LNCAP (cell line): ENCODE measurements at regions not wholly inside any gene's neighbourhood (a gene's known extent, or its start where the extent isn't known, plus 50 kb on each side); places are given as distances from the start of the nearest gene placed in this dataset.

ENCODE experiments used
- TF ChIP-seq, protein P1 (sequence below): fragments of 450-650 bp; IDR thresholded peaks from 2 replicates; pipeline ENCODE4 v1.5.1; 2017; ENCODE audit warnings: mild to moderate bottlenecking

DNA sequence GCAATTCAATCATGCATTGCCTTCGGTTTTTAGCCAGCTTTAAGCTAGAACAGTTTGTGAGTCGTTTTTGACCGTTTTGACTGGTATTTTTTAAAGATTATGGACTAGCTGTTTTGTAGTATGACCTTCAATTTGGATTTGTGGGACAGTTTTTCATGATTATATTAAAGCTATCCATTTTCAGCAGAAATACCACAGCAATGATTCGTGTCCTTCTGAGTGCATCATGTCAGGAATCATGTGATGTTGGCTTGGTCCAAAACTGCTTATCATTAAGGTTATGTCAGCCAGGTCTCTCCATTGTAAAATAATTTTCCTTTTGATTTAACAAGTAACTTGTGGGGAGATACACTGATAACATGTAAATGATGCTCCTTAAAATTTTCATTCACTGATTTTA, 229.0 kb downstream of the POSTN start:
- TF ChIP-seq, protein P1, sequence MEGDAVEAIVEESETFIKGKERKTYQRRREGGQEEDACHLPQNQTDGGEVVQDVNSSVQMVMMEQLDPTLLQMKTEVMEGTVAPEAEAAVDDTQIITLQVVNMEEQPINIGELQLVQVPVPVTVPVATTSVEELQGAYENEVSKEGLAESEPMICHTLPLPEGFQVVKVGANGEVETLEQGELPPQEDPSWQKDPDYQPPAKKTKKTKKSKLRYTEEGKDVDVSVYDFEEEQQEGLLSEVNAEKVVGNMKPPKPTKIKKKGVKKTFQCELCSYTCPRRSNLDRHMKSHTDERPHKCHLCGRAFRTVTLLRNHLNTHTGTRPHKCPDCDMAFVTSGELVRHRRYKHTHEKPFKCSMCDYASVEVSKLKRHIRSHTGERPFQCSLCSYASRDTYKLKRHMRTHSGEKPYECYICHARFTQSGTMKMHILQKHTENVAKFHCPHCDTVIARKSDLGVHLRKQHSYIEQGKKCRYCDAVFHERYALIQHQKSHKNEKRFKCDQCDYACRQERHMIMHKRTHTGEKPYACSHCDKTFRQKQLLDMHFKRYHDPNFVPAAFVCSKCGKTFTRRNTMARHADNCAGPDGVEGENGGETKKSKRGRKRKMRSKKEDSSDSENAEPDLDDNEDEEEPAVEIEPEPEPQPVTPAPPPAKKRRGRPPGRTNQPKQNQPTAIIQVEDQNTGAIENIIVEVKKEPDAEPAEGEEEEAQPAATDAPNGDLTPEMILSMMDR, result no peak

DNA sequence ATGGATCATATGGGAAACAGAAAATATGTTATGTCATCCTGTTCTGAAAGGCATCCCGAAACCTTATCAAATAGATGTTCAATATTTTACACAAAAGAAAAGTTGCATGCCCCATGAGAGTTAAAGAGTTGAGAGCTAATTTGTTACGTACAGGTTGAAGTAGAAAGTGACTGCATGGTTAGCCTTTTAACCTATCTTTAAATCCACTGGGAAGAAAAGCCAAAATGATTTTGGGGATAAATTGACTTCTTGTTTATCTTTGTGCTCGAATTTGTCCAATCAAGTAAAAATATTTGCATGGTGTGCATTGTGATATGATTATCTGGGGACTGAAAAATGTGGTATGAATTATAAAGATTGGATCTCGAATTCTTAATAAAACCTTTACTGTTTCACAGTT, 230.1 kb downstream of the POSTN start:
- TF ChIP-seq, protein P1, result no peak

DNA sequence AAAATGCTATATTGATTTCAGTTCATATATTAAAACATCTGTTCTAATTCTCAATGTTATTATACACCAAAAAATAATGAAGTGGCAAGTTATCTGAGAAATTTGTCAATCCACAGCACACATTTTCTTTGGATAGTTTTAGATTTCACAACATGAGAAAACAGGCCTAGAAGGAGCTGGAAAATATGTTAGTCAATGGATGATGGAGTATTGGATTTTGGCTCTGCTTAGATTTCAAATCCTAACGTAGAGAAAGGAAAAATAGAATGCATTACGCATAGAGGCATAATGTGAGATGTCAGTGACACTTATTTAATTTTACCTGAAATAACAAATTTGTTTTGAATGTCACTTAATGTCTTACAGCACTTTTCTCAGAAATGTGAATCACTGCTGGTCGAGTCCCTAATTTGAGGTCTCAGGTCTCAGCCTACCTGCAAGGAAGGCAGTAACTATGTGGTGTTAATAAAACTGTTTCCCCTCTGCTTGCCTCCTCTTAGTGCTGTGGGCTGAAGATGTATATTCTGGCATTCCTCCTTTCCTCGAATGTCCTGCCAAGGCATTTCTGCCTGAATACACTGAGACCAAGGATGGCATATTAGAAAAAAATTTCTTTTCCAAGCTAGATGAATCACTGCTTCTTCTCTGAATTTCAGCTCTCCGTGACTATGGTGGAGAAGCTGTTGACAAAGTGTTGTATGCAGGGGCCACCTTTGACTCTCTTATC, 232.4 kb downstream of the POSTN start:
- TF ChIP-seq, protein P1, result no peak

DNA sequence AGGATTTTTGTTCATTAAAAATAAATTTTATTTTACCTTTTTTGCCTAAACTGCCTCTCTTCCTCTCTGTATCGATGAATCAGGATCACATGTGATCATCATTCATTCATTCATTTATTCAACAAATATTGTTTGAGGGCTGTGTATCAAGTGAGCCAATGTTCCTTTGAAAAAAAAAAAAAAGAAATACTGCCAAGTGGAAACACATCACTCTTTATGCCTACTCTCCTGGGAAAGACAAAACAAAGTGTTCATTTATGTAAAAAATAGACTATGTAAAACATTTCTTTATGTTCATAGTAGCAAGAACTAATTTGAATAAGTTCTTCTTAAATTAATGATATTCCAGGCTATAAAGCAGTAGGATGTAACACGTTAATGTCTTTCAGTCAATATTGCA, 233.1 kb downstream of the POSTN start:
- TF ChIP-seq, protein P1, result no peak

DNA sequence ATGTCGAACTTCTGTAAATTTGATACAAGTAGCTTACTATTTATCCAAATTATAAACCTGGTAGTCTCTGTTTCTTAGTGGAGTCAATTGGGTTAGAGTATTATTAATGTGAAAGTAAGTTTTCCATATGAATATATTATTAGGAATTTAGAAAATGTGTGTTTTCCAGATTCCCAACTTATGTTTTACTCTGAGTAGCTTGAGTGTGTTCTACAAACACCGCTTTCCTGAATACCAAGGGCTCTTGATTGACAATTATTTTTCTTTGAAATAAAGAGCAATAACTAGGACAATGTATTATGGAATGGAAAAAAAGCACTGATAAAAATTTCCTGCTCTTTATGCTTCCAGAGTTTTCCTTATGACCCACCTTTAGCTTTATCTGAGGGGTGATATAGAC, 233.6 kb downstream of the POSTN start:
- TF ChIP-seq, protein P1, result no peak

DNA sequence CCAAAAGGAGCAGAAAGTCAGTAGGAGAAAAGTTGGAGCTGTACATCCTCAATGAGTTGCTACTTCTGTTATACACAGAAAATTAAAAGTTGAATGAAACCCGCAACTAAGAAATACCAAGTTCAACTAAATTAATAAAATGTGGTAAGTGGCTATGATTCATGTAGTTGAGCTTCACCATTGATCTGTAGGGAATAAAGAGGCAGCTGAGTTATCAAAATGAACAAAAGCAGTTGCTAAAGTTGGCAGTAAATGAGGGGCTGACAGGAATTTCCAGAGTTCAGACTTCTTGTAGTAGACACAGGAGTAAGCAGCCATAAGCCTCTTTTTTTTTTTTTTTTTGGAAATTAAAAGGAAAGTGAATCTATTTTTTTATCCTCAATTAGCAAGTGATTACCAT, 234.6 kb downstream of the POSTN start:
- TF ChIP-seq, protein P1, result no peak

DNA sequence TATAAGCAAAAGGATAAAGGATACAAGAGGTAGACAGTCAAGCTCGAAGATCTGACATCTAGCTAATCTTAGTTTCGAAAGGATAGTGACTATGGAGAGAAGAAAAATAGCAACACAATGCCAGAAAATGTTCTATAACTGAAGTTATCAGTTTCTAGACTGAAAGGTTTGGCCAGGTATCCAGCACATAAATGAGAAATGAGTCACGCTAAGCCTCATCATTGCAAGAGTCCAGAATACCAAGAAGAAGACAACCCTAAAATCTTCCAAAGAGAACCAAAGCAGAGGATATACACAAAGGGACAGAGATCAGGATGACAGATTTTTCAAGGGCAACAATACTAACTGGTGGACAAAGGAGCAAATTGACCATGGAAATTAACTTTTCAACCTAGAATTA, 237.0 kb downstream of the POSTN start:
- TF ChIP-seq, protein P1, result no peak

DNA sequence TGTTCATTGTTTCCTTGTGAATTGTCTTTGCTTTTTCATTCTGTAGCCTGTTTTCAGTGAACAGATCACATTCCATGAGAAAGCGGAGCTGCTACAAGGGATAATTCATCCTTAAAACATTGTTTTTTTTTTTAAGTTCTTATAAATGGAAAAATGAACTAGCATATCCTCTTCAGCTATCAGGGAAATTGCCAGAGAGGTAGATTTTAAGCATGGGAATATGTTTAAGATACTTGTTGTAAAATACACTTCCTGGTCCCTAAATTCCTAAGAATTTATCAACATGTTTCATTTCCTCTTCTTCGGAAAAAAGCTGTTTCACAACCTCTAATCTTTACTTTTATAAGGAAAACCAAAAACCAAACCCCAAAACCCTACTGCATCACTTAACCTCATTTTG, 238.0 kb downstream of the POSTN start:
- TF ChIP-seq, protein P1, result no peak
